Karpas-422 (cell line): ENCODE measurements at regions not wholly inside any gene's neighbourhood (a gene's known extent, or its start where the extent isn't known, plus 50 kb on each side); places are given as distances from the start of the nearest gene placed in this dataset.

Source experiments
- DNase-seq: peaks from one replicate; pipeline ENCODE4 v3.0.0-alpha.2; 2015
- H2AFZ ChIP-seq: fragments of 200-600 bp; sonication (generic); 2 replicates; pipeline ENCODE4 v1.6.1; 2014; ENCODE audit warnings: antibody characterized with exemption, low read length, mixed read lengths
- H3K27ac ChIP-seq: fragments of 200-600 bp; sonication (generic); 2 replicates; pipeline ENCODE4 v1.5.1; 2014; ENCODE audit warnings: mild to moderate bottlenecking, low read length, moderate library complexity
- H3K27me3 ChIP-seq: fragments of 200-600 bp; sonication (generic); 2 replicates; pipeline ENCODE4 v1.6.1; 2014; ENCODE audit warnings: low read length, mixed read lengths
- H3K36me3 ChIP-seq: fragments of 200-600 bp; sonication (generic); 2 replicates; pipeline ENCODE4 v1.6.1; 2014; ENCODE audit warnings: low read length, mixed read lengths; ENCODE audit not compliant: insufficient read depth
- H3K4me1 ChIP-seq: fragments of 200-600 bp; sonication (generic); 2 replicates; pipeline ENCODE4 v1.6.1; 2014; ENCODE audit warnings: mild to moderate bottlenecking, low read length, mixed read lengths
- H3K4me2 ChIP-seq: fragments of 200-600 bp; sonication (generic); 2 replicates; pipeline ENCODE4 v1.6.1; 2014; ENCODE audit warnings: low read length, low read depth, mild to moderate bottlenecking; ENCODE audit not compliant: poor library complexity, severe bottlenecking
- H3K4me3 ChIP-seq: fragments of 200-600 bp; sonication (generic); 2 replicates; pipeline ENCODE4 v1.5.1; 2014; ENCODE audit warnings: mild to moderate bottlenecking, antibody characterized with exemption, low read length, mixed read lengths
- H3K79me2 ChIP-seq: fragments of 200-600 bp; sonication (generic); 2 replicates; pipeline ENCODE4 v1.6.1; 2014; ENCODE audit warnings: mild to moderate bottlenecking, low read length, mixed read lengths
- H3K9ac ChIP-seq: fragments of 200-600 bp; sonication (generic); 2 replicates; pipeline ENCODE4 v1.6.0; 2014; ENCODE audit warnings: low read length
- H3K9me2 ChIP-seq: fragments of 200-600 bp; sonication (generic), shearing (Covaris generic); replicated peaks from 2 replicates; pipeline ENCODE4 v1.6.0; 2014; ENCODE audit warnings: mild to moderate bottlenecking, low read length, moderate library complexity; ENCODE audit not compliant: insufficient read depth
- H3K9me3 ChIP-seq: fragments of 300-700, 200-600 bp; sonication (generic); 2 replicates; pipeline ENCODE4 v1.6.1; 2014; ENCODE audit warnings: low read length, mixed read lengths
- H4K20me1 ChIP-seq: fragments of 200-600 bp; sonication (generic); 2 replicates; pipeline ENCODE4 v1.6.1; 2014; ENCODE audit warnings: mild to moderate bottlenecking, antibody characterized with exemption, low read length, low read depth; ENCODE audit not compliant: insufficient read depth

DNA sequence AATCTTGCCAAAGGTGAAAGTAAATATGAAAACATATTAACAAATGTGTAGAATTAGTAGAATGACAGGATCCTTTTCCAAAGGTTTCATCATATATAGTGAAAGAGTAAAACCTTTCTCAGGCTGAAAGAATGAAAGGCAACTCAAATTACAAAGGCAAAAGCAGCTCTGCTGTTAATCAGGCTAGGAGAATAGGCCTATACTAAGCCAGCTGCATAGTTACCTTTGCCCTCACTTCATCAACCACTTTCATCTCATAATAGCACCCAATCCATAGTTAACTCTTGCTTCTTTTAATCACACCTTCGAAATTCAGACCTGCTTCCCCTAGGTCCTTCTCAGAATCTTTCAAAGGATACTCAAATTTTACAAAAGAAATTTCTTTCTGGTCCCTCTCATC is 1167.6 kb upstream of the ATXN8OS start:
- H3K4me3 ChIP-seq, result no peak overlapping the region
- H3K4me2 ChIP-seq, result no peak overlapping the region
- H2AFZ ChIP-seq, result no peak overlapping the region
- no peak overlapping the region for H3K27ac ChIP-seq
- H3K79me2 ChIP-seq, result no peaks in the 10 kb centered on the region
- H3K36me3 ChIP-seq, result no peaks in the 10 kb centered on the region
- no peaks in the 10 kb centered on the region for H3K27me3 ChIP-seq
- H3K4me1 ChIP-seq, result no peaks in the 10 kb centered on the region
- 0 out of 2 replicates have a peak, but pooled peaks cover 5% of the 10 kb centered on the region for H3K9me3 ChIP-seq
- H4K20me1 ChIP-seq, result no peaks in the 10 kb centered on the region
- no peak for DNase-seq
- H3K9ac ChIP-seq, result no peak overlapping the region
- H3K9me2 ChIP-seq, result no peaks in the 10 kb centered on the region

DNA sequence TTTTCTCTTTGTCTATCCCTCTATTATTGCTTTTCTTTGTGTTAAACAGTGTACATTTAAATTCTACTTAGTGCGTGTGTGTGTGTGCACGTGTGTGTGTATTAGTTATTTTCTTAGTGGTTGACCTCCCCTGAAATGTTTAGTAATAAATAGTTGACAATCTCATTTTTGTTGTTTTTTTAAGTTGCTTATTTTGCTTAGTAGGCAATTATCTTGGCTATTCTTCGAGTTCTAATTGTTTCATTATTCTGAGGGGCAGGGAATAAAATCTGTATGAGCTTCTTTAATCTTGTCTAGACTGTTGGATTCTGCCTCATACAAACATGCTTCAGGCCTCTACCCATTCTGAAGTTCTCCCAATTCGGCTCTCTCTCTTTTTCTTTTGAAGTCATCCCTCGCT is 1169.0 kb upstream of the ATXN8OS start:
- no peaks in the 10 kb centered on the region for H3K36me3 ChIP-seq
- 0 out of 2 replicates have a peak, but pooled peaks cover 6% of the 10 kb centered on the region for H3K9me3 ChIP-seq
- no peak overlapping the region for H3K4me3 ChIP-seq
- H3K79me2 ChIP-seq, result no peaks in the 10 kb centered on the region
- H3K9me2 ChIP-seq, result no peaks in the 10 kb centered on the region
- H4K20me1 ChIP-seq, result no peaks in the 10 kb centered on the region
- H3K9ac ChIP-seq, result no peak overlapping the region
- no peaks in the 10 kb centered on the region for H3K4me1 ChIP-seq
- H3K27me3 ChIP-seq, result no peaks in the 10 kb centered on the region
- peak overlapping the region; percentile 94 for H2AFZ ChIP-seq
- H3K4me2 ChIP-seq, result no peak overlapping the region
- no peak for DNase-seq
- no peak overlapping the region for H3K27ac ChIP-seq

DNA sequence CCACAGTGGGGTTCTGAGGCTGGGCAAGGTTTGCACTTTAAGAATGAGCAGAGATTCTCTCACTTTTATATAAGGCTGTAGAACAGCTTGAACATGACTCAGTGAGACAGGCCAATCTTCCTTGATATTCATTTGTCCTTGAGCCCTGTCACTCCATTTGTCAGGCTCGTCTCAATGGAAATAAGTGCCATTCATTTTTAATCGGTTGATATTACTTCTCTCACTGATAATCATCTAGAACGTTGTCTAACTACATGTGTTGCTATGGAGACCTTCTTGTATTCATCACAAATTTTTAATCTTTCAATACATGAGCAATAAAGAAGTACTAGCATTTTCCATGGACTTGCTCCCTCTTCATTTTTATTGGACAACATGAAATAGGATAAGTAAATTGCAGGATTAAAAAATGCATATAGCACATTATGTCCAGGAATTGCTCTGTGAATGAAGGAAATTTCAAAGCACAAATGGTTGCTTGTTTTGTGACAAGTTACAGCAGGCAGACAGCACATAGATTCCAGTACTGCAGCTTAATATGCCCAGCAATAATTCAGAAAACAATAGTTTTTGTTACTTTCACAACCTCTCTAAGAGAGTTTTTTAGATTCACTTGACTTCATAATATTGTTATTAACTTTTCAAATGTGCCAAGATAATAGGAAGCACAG is 1178.4 kb upstream of the ATXN8OS start:
- H3K9ac ChIP-seq, result no peak overlapping the region
- peak overlapping the region; percentile 22 for H2AFZ ChIP-seq
- H3K27me3 ChIP-seq, result no peaks in the 10 kb centered on the region
- no peaks in the 10 kb centered on the region for H3K9me3 ChIP-seq
- H3K27ac ChIP-seq, result no peak overlapping the region
- no peaks in the 10 kb centered on the region for H3K36me3 ChIP-seq
- H3K79me2 ChIP-seq, result no peaks in the 10 kb centered on the region
- H3K9me2 ChIP-seq, result no peaks in the 10 kb centered on the region
- H3K4me3 ChIP-seq, result no peak overlapping the region
- no peak for DNase-seq
- no peaks in the 10 kb centered on the region for H3K4me1 ChIP-seq
- no peaks in the 10 kb centered on the region for H4K20me1 ChIP-seq
- H3K4me2 ChIP-seq, result no peak overlapping the region

DNA sequence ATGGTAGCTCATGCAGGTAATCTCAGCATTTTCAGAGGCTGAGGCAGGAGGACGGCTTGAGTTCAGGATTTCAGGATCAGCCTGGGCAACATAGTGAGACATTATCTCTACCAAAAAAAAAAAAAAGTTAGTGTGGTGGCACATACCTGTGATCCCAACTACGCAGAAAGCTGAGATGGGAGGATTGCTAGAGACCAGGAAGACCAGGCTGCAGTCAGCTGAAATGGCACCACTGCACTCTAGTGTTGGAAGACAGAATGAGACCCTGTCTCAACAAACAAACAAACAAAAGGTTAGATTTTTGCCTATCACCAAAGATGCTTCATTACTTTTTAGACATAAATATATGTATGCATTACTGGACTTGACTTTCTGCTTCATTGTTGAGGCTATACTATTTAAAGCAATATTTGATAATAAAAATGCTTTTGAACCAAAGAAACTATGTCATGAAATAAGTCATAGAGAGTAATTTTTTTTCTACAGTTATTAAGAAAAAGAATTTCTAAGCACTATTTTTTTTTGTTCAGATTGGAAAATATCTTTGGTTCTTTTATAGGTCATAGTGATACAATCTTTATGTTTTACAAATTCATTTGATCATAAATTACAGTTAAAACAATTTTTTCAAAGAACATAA is 1180.1 kb upstream of the ATXN8OS start:
- Histone ChIP-seq H3K4me2 (no peak overlapping the region), H3K9me3 (no peaks in the 10 kb centered on the region), H3K27me3 (no peaks in the 10 kb centered on the region), H3K4me3 (no peak overlapping the region), H3K4me1 (no peaks in the 10 kb centered on the region), H4K20me1 (no peaks in the 10 kb centered on the region), H3K27ac (no peak overlapping the region), H3K79me2 (no peaks in the 10 kb centered on the region), H3K9me2 (no peaks in the 10 kb centered on the region), H3K9ac (no peak overlapping the region), H2AFZ (peak overlapping the region; percentile 54; the same call in 1 of the 2 replicates), H3K36me3 (no peaks in the 10 kb centered on the region)
- DNase-seq, result peak; percentile 71

DNA sequence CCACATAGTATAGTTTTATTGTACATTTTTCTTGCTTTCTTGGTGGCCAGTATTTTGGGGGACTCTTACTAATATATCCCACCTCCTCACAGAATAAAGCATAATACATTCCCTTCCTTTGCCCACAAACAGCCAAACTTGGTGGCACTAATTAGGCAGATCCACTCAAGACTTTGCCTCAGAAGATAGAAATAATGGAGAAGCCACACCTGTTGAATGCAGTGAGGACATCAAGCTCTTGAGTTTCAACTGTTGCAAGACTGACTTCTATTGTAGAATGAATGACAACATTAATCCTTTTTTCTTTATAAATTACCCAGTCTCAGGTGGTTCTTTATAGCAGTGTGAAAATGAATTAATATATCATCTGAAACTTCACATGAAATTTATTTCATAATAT is 1183.6 kb upstream of the ATXN8OS start:
- Histone ChIP-seq H2AFZ (no peak overlapping the region), H3K27ac (no peak overlapping the region), H3K9me2 (no peaks in the 10 kb centered on the region), H3K4me3 (no peak overlapping the region), H3K9me3 (no peaks in the 10 kb centered on the region), H3K27me3 (no peaks in the 10 kb centered on the region), H3K79me2 (no peaks in the 10 kb centered on the region), H4K20me1 (no peaks in the 10 kb centered on the region), H3K4me2 (no peak overlapping the region), H3K36me3 (no peaks in the 10 kb centered on the region), H3K9ac (no peak overlapping the region), H3K4me1 (no peaks in the 10 kb centered on the region)
- DNase-seq, result no peak

DNA sequence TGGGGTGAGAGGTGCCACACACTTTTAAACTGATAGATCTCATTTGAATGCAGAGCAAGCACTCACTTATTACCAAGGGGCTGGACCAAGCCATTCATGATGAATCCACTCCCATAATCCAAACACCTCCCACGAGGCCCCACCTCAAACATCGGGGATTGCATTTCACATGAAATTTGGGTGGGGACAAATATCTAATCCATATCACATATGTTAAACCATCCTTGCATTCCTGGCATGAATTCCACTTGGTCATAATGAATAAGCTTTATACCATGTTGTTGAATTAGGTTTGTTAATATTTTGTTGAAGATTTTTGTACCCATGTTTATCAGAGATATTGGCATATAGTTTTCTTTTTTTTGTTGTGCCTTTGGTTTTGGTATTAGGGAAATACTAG is 1198.7 kb upstream of the ATXN8OS start:
- Histone ChIP-seq H3K27me3 (no peaks in the 10 kb centered on the region), H4K20me1 (no peaks in the 10 kb centered on the region), H3K9ac (no peak overlapping the region), H3K79me2 (no peaks in the 10 kb centered on the region), H3K27ac (no peak overlapping the region), H3K9me3 (peaks cover 38% of the 10 kb centered on the region), H3K4me2 (no peak overlapping the region), H3K4me1 (no peaks in the 10 kb centered on the region), H3K9me2 (no peaks in the 10 kb centered on the region), H2AFZ (no peak overlapping the region), H3K4me3 (no peak overlapping the region), H3K36me3 (0 out of 2 replicates have a peak, but pooled peaks cover 3% of the 10 kb centered on the region)
- DNase-seq, result peak; percentile 52

DNA sequence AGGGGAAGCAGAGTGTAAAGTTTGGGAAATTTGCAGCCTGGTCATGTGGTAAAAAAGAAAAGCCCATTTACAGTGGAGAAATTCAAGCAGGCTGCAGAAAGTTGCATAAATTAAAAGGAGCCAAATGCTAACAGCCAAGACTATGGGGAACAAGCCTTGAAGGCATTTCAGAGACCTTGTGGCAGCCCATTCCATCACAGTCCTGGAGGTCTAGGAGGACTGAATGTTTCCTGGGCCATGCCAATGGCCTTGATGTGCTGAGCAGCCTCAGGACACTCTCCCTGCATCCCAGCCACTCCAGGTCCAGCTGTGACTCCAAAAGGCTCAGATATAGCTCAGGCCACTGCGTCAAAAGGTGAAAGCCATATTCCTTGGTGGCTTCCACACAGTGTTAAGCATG is 1202.4 kb upstream of the ATXN8OS start:
- Histone ChIP-seq H3K27me3 (no peaks in the 10 kb centered on the region), H3K27ac (no peak overlapping the region)

DNA sequence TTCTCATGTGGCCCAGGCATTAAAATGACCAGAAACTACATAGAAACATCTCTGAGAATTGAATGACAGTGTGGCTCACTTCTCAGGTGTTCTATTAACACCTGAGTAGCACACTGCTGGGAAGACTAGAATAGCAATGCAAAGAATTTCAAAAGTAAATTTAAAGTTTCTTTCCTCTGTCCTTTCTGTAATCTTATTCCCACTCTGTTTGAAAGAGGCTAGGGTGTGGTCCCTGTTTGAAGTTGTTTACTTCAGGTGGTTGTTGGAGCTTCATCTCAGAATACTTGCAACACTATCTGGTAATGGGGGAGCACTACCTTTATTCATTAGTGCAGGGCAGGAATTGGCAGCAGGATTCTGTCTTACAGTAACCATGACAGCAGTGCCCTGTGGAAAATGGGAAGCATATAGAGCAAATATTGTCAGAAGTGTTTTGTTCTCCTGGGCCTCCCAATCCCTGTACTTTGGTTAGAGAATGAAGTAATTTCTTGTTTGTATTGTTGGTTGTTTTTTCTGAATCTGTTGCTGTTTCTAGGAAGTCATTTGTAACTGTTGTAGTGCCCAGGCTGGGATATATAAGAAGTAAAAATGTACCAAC is 1210.2 kb upstream of the ATXN8OS start:
- H3K9me2 ChIP-seq, result no peaks in the 10 kb centered on the region
- no peak overlapping the region for H2AFZ ChIP-seq
- H3K9me3 ChIP-seq, result peaks cover 14% of the 10 kb centered on the region; the same call in 1 of the 2 replicates
- H3K27me3 ChIP-seq, result no peaks in the 10 kb centered on the region
- H3K4me2 ChIP-seq, result no peak overlapping the region
- no peaks in the 10 kb centered on the region for H3K4me1 ChIP-seq
- H3K36me3 ChIP-seq, result no peaks in the 10 kb centered on the region
- H3K9ac ChIP-seq, result no peak overlapping the region
- H3K79me2 ChIP-seq, result no peaks in the 10 kb centered on the region
- no peak for DNase-seq
- no peak overlapping the region for H3K27ac ChIP-seq
- no peaks in the 10 kb centered on the region for H4K20me1 ChIP-seq
- H3K4me3 ChIP-seq, result no peak overlapping the region

More for the DNA sequence above, 1202.4 kb upstream of the ATXN8OS start:
- Histone ChIP-seq H2AFZ (no peak overlapping the region), H3K4me2 (no peak overlapping the region), H3K4me3 (no peak overlapping the region), H3K79me2 (no peaks in the 10 kb centered on the region), H3K9me3 (peaks cover 29% of the 10 kb centered on the region), H3K9ac (no peak overlapping the region), H4K20me1 (no peaks in the 10 kb centered on the region), H3K36me3 (0 out of 2 replicates have a peak, but pooled peaks cover 3% of the 10 kb centered on the region), H3K9me2 (no peaks in the 10 kb centered on the region), H3K4me1 (no peaks in the 10 kb centered on the region)
- no peak for DNase-seq
